GM12864 (cell line): ENCODE measurements at regions not wholly inside any gene's neighbourhood (a gene's known extent, or its start where the extent isn't known, plus 50 kb on each side); places are given as distances from the start of the nearest gene placed in this dataset.

Experiments used
- DNase-seq: peaks from one replicate; pipeline ENCODE4 v3.0.0-alpha.2; 2011; ENCODE audit warnings: low read depth
- H3K4me3 ChIP-seq: 2 replicates; pipeline ENCODE4 v1.5.1; 2011; ENCODE audit warnings: mild to moderate bottlenecking, low read depth, low read length, control low read depth
- CTCF ChIP-seq: IDR thresholded peaks from 2 replicates; pipeline ENCODE4 v1.5.1; 2011; ENCODE audit warnings: low read depth, mild to moderate bottlenecking, moderate library complexity, low read length, control low read depth, inconsistent platforms; ENCODE audit errors: missing control alignments

- no peak for DNase-seq
- H3K4me3 ChIP-seq, result no peak overlapping the region
- TF ChIP-seq CTCF, result no peak
Measured at GRCh38 chr10:118865998-118866693, 111.4 kb upstream of the CACUL1 start.

GRCh38 chr10:118867768-118868167 lies 113.0 kb upstream of the CACUL1 start:
- TF ChIP-seq CTCF, result no peak
- no peak overlapping the region for H3K4me3 ChIP-seq
- no peak for DNase-seq

- TF ChIP-seq CTCF, result no peak
- DNase-seq, result no peak
- no peak overlapping the region for H3K4me3 ChIP-seq
Measured at GRCh38 chr10:118868589-118868988, 113.8 kb upstream of the CACUL1 start.

- DNase-seq, result no peak
- H3K4me3 ChIP-seq, result no peak overlapping the region
- TF ChIP-seq CTCF, result no peak
Measured at GRCh38 chr10:118870467-118871243, 115.9 kb upstream of the CACUL1 start.

- H3K4me3 ChIP-seq, result no peak overlapping the region
- no peak for TF ChIP-seq CTCF
- no peak for DNase-seq
Measured at GRCh38 chr10:118871244-118871865, 116.6 kb upstream of the CACUL1 start.

GRCh38 chr10:118873091-118873737 lies 118.4 kb upstream of the CACUL1 start:
- no peak overlapping the region for H3K4me3 ChIP-seq
- DNase-seq, result no peak
- TF ChIP-seq CTCF, result no peak
